ENCODE measurements at regions not wholly inside any gene's neighbourhood (a gene's known extent, or its start where the extent isn't known, plus 50 kb on each side); places are given as distances from the start of the nearest gene placed in this dataset.

DNA sequence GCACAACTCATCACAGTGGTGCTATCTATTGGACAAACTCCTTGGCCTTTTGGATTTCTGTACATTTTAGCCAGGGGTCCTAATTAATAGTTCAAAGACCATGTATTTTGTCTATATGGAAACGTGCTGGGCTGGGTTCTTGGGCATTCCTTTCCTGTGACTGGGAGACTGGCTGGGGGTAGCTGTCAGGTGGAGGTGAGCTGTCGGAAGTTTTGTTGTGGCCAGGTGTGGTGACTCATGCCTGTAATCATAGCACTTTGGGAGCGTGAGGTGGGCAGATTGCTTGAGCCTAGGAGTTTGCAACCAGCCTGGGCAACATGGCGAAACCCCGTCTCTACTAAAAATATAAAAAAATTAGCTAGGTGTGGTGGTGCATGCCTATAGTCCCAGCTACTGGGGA, 392.4 kb downstream of the RPS6KC1 start:
- H3K27ac ChIP-seq (ENCODE audit: low read length), result no peak overlapping the region
- H3K9me3 ChIP-seq (ENCODE audit: low read length), result no peaks in the 10 kb centered on the region
- H3K36me3 ChIP-seq (ENCODE audit: insufficient read depth, low read length), result no peaks in the 10 kb centered on the region
- H3K79me2 ChIP-seq (replicated peaks; ENCODE audit: insufficient read depth, low read length), result no peaks in the 10 kb centered on the region
- no peak overlapping the region for H3K9ac ChIP-seq (ENCODE audit: low read length)
- no peak overlapping the region for H3K4me2 ChIP-seq (ENCODE audit: low read length)
- no peaks in the 10 kb centered on the region for H3F3A ChIP-seq (ENCODE audit: insufficient read depth, low read length, poor library complexity, severe bottlenecking)
- no peaks in the 10 kb centered on the region for H4K20me1 ChIP-seq (ENCODE audit: insufficient read depth)
- H3K9me2 ChIP-seq (ENCODE audit: insufficient read depth, low read length), result no peaks in the 10 kb centered on the region
- H2AFZ ChIP-seq (ENCODE audit: low read depth, low read length), result no peak overlapping the region
- H3K4me3 ChIP-seq (ENCODE audit: low read length), result no peak overlapping the region
- TF ChIP-seq, protein P1, sequence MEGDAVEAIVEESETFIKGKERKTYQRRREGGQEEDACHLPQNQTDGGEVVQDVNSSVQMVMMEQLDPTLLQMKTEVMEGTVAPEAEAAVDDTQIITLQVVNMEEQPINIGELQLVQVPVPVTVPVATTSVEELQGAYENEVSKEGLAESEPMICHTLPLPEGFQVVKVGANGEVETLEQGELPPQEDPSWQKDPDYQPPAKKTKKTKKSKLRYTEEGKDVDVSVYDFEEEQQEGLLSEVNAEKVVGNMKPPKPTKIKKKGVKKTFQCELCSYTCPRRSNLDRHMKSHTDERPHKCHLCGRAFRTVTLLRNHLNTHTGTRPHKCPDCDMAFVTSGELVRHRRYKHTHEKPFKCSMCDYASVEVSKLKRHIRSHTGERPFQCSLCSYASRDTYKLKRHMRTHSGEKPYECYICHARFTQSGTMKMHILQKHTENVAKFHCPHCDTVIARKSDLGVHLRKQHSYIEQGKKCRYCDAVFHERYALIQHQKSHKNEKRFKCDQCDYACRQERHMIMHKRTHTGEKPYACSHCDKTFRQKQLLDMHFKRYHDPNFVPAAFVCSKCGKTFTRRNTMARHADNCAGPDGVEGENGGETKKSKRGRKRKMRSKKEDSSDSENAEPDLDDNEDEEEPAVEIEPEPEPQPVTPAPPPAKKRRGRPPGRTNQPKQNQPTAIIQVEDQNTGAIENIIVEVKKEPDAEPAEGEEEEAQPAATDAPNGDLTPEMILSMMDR (IDR thresholded peaks at IDR 0.05; ENCODE audit: poor library complexity, severe bottlenecking), result no peak
- TF ChIP-seq, protein P2, sequence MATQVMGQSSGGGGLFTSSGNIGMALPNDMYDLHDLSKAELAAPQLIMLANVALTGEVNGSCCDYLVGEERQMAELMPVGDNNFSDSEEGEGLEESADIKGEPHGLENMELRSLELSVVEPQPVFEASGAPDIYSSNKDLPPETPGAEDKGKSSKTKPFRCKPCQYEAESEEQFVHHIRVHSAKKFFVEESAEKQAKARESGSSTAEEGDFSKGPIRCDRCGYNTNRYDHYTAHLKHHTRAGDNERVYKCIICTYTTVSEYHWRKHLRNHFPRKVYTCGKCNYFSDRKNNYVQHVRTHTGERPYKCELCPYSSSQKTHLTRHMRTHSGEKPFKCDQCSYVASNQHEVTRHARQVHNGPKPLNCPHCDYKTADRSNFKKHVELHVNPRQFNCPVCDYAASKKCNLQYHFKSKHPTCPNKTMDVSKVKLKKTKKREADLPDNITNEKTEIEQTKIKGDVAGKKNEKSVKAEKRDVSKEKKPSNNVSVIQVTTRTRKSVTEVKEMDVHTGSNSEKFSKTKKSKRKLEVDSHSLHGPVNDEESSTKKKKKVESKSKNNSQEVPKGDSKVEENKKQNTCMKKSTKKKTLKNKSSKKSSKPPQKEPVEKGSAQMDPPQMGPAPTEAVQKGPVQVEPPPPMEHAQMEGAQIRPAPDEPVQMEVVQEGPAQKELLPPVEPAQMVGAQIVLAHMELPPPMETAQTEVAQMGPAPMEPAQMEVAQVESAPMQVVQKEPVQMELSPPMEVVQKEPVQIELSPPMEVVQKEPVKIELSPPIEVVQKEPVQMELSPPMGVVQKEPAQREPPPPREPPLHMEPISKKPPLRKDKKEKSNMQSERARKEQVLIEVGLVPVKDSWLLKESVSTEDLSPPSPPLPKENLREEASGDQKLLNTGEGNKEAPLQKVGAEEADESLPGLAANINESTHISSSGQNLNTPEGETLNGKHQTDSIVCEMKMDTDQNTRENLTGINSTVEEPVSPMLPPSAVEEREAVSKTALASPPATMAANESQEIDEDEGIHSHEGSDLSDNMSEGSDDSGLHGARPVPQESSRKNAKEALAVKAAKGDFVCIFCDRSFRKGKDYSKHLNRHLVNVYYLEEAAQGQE (IDR thresholded peaks at IDR 0.05; ENCODE audit: borderline replicate concordance), result no peak
- TF ChIP-seq POLR2AphosphoS5 (IDR thresholded peaks at IDR 0.05) (no peak), SMC3 (conservative IDR thresholded peaks at IDR 0.05; ENCODE audit: poor library complexity) (no peak), EP300 (conservative IDR thresholded peaks at IDR 0.05; ENCODE audit: poor library complexity, severe bottlenecking) (no peak), MXI1 (conservative IDR thresholded peaks at IDR 0.05; ENCODE audit: poor library complexity, severe bottlenecking) (no peak), TAF1 (IDR thresholded peaks at IDR 0.05; ENCODE audit: low read depth) (no peak), RAD21 (conservative IDR thresholded peaks at IDR 0.05) (no peak), EZH2 (IDR thresholded peaks at IDR 0.05; ENCODE audit: borderline replicate concordance, insufficient read depth, low read length, poor library complexity, severe bottlenecking) (no peak)
- no peaks in the 10 kb centered on the region for H3K27me3 ChIP-seq (ENCODE audit: insufficient read depth, low read depth, low read length)

DNA sequence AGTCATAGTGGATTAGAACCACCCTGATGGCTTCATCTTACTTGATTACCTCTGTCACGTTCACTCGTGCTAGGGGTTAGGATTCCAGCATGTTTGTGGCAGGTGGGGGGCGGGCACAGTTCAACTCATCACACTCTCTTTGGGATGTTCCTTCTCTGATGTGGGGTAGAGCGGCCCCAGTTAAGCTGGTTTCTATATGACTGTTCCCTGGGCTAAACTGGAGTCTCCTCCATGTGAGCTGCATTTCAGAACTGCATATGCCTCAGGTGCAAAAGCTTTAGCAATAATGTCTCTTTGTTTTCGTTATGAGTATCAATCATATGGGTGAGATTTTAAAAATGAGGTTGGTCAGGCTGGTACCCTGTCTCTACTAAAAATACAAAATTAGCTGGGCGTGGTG, 393.2 kb downstream of the RPS6KC1 start:
- no peaks in the 10 kb centered on the region for H4K20me1 ChIP-seq (ENCODE audit: insufficient read depth)
- H3K9me3 ChIP-seq (ENCODE audit: low read length), result no peaks in the 10 kb centered on the region
- H3K9me2 ChIP-seq (ENCODE audit: insufficient read depth, low read length), result no peaks in the 10 kb centered on the region
- H3K36me3 ChIP-seq (ENCODE audit: insufficient read depth, low read length), result no peaks in the 10 kb centered on the region
- H3K4me2 ChIP-seq (ENCODE audit: low read length), result no peak overlapping the region
- H3K9ac ChIP-seq (ENCODE audit: low read length), result no peak overlapping the region
- TF ChIP-seq RAD21 (conservative IDR thresholded peaks at IDR 0.05), result no peak
- TF ChIP-seq TAF1 (IDR thresholded peaks at IDR 0.05; ENCODE audit: low read depth), result no peak
- TF ChIP-seq, protein P1 (IDR thresholded peaks at IDR 0.05; ENCODE audit: poor library complexity, severe bottlenecking), result no peak
- TF ChIP-seq EZH2 (IDR thresholded peaks at IDR 0.05; ENCODE audit: borderline replicate concordance, insufficient read depth, low read length, poor library complexity, severe bottlenecking), result no peak
- TF ChIP-seq POLR2AphosphoS5 (IDR thresholded peaks at IDR 0.05), result no peak
- no peak for TF ChIP-seq SMC3 (conservative IDR thresholded peaks at IDR 0.05; ENCODE audit: poor library complexity)
- TF ChIP-seq MXI1 (conservative IDR thresholded peaks at IDR 0.05; ENCODE audit: poor library complexity, severe bottlenecking), result no peak
- TF ChIP-seq, protein P2 (IDR thresholded peaks at IDR 0.05; ENCODE audit: borderline replicate concordance), result no peak
- TF ChIP-seq EP300 (conservative IDR thresholded peaks at IDR 0.05; ENCODE audit: poor library complexity, severe bottlenecking), result no peak
- H3K4me3 ChIP-seq (ENCODE audit: low read length), result no peak overlapping the region
- H3K79me2 ChIP-seq (replicated peaks; ENCODE audit: insufficient read depth, low read length), result no peaks in the 10 kb centered on the region
- H3K27me3 ChIP-seq (ENCODE audit: insufficient read depth, low read depth, low read length), result no peaks in the 10 kb centered on the region
- no peaks in the 10 kb centered on the region for H3F3A ChIP-seq (ENCODE audit: insufficient read depth, low read length, poor library complexity, severe bottlenecking)
- no peak overlapping the region for H3K27ac ChIP-seq (ENCODE audit: low read length)
- H2AFZ ChIP-seq (ENCODE audit: low read depth, low read length), result no peak overlapping the region
